KMS-11 (cell line): ENCODE measurements at regions not wholly inside any gene's neighbourhood (a gene's known extent, or its start where the extent isn't known, plus 50 kb on each side); places are given as distances from the start of the nearest gene placed in this dataset.

ENCODE experiments used
- H2AFZ ChIP-seq: fragments of 200-600 bp; sonication (generic); 2 replicates; pipeline ENCODE4 v1.6.1; 2016; ENCODE audit warnings: antibody characterized with exemption, mixed run types, low read depth
- H3K27ac ChIP-seq: fragments of 200-600 bp; sonication (generic); 2 replicates; pipeline ENCODE4 v1.6.1; 2016; ENCODE audit warnings: mild to moderate bottlenecking, mixed run types
- H3K27me3 ChIP-seq: fragments of 200-600 bp; sonication (generic); 2 replicates; pipeline ENCODE4 v1.6.1; 2017; ENCODE audit warnings: mild to moderate bottlenecking, low read depth, mixed run types, moderate library complexity; ENCODE audit not compliant: insufficient read depth
- H3K36me3 ChIP-seq: fragments of 200-600 bp; sonication (generic); 2 replicates; pipeline ENCODE4 v1.6.1; 2017; ENCODE audit warnings: mild to moderate bottlenecking, mixed run types; ENCODE audit not compliant: insufficient read depth
- H3K4me1 ChIP-seq: fragments of 200-600 bp; sonication (generic); 2 replicates; pipeline ENCODE4 v1.6.1; 2016; ENCODE audit warnings: mild to moderate bottlenecking, low read depth, mixed run types; ENCODE audit not compliant: poor library complexity, severe bottlenecking
- H3K4me2 ChIP-seq: fragments of 200-600 bp; sonication (generic); 2 replicates; pipeline ENCODE4 v1.7.0; 2016; ENCODE audit warnings: mild to moderate bottlenecking, mixed run types
- H3K4me3 ChIP-seq: fragments of 200-600 bp; sonication (generic); IDR thresholded peaks from 2 replicates; pipeline ENCODE4 v1.6.1; 2017; ENCODE audit warnings: low read depth, low read length, mixed read lengths; ENCODE audit not compliant: insufficient read depth
- H3K79me2 ChIP-seq: fragments of 200-600 bp; sonication (generic); 2 replicates; pipeline ENCODE4 v1.6.1; 2016; ENCODE audit warnings: low read depth, mixed run types; ENCODE audit not compliant: insufficient read depth
- H3K9ac ChIP-seq: fragments of 200-600 bp; sonication (generic); 2 replicates; pipeline ENCODE4 v1.6.1; 2016; ENCODE audit warnings: mild to moderate bottlenecking, mixed run types
- H4K20me1 ChIP-seq: fragments of 200-600 bp; sonication (generic); 2 replicates; pipeline ENCODE4 v1.6.1; 2016; ENCODE audit warnings: mild to moderate bottlenecking, mixed run types; ENCODE audit not compliant: insufficient read depth
- TF ChIP-seq, protein P1 (sequence below): fragments of 200-600 bp; sonication (generic); conservative IDR thresholded peaks from 2 replicates; pipeline ENCODE4 v1.6.1; 2017; ENCODE audit warnings: low read depth, mild to moderate bottlenecking, antibody characterized with exemption, low read length, moderate library complexity, mixed read lengths

DNA sequence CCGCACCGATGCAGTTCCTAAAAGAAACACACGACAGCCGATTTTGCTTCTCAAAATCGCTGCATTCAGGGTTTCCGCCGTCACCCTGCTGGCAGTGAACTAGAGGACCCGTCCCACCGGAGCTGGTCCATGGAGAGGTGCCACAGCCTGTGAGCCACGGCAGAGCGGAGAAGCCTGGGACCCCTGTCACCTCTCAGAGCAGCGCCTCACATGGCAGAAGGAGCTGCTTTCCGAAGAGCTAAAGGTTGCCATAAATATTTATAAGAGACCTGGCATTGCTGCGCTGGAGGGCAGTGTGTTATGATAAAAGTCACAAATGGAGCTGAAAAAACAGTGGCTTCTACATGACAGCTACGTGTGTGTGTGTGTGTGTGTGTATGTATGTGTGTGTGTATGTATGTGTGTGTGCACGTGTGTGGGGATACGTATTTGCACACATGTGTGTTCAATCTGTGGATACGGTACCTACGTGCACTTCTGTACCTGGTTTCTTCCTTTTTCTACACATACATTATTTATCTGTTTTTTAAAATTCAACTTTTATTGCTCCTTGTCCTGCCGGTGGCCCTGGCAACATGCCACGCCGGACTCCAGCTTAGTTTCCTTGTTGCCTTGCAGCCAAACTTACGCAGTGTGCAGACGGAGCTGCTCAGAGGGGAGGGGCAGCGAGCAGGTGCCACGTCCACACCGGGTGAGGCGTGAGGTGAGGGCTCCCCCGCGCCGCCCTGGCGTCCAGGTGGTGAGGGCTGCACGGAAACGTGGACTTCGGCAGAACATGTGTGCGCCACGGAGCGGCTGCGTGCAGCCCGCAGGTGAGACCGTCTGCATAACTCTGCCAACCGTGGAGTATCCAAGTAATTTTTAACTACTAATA, 115.2 kb upstream of the PITRM1 start:
- no peak overlapping the region for H2AFZ ChIP-seq
- no peaks in the 10 kb centered on the region for H3K36me3 ChIP-seq
- no peaks in the 10 kb centered on the region for H3K4me1 ChIP-seq
- H3K4me3 ChIP-seq, result no peak overlapping the region
- H3K4me2 ChIP-seq, result no peak overlapping the region
- H3K27ac ChIP-seq, result no peak overlapping the region
- no peaks in the 10 kb centered on the region for H3K27me3 ChIP-seq
- no peak overlapping the region for H3K9ac ChIP-seq
- H4K20me1 ChIP-seq, result no peaks in the 10 kb centered on the region
- no peaks in the 10 kb centered on the region for H3K79me2 ChIP-seq
- TF ChIP-seq, protein P1, sequence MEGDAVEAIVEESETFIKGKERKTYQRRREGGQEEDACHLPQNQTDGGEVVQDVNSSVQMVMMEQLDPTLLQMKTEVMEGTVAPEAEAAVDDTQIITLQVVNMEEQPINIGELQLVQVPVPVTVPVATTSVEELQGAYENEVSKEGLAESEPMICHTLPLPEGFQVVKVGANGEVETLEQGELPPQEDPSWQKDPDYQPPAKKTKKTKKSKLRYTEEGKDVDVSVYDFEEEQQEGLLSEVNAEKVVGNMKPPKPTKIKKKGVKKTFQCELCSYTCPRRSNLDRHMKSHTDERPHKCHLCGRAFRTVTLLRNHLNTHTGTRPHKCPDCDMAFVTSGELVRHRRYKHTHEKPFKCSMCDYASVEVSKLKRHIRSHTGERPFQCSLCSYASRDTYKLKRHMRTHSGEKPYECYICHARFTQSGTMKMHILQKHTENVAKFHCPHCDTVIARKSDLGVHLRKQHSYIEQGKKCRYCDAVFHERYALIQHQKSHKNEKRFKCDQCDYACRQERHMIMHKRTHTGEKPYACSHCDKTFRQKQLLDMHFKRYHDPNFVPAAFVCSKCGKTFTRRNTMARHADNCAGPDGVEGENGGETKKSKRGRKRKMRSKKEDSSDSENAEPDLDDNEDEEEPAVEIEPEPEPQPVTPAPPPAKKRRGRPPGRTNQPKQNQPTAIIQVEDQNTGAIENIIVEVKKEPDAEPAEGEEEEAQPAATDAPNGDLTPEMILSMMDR, result no peak

DNA sequence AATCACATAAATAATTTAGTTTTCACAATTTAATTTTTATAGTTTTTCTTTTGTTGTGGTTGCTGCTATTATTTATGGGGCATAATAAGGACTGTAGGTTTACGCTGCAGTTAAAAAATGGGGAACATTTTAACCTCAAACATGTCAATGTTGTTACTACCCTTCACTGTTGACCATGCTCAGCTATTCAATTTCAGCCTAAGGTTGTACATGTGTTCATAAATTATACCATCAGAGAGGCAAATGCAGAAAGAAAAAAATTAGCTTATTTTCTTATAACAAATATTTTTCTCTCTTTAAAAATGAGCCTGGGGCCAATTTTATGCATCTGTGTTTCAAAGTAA, 110.1 kb upstream of the PITRM1 start:
- Histone ChIP-seq H3K4me1 (no peaks in the 10 kb centered on the region), H4K20me1 (no peaks in the 10 kb centered on the region), H3K4me3 (no peak overlapping the region), H3K4me2 (no peak overlapping the region), H3K27me3 (no peaks in the 10 kb centered on the region), H3K27ac (no peak overlapping the region), H3K9ac (no peak overlapping the region), H3K36me3 (no peaks in the 10 kb centered on the region), H2AFZ (no peak overlapping the region), H3K79me2 (no peaks in the 10 kb centered on the region)
- TF ChIP-seq, protein P1, result no peak

DNA sequence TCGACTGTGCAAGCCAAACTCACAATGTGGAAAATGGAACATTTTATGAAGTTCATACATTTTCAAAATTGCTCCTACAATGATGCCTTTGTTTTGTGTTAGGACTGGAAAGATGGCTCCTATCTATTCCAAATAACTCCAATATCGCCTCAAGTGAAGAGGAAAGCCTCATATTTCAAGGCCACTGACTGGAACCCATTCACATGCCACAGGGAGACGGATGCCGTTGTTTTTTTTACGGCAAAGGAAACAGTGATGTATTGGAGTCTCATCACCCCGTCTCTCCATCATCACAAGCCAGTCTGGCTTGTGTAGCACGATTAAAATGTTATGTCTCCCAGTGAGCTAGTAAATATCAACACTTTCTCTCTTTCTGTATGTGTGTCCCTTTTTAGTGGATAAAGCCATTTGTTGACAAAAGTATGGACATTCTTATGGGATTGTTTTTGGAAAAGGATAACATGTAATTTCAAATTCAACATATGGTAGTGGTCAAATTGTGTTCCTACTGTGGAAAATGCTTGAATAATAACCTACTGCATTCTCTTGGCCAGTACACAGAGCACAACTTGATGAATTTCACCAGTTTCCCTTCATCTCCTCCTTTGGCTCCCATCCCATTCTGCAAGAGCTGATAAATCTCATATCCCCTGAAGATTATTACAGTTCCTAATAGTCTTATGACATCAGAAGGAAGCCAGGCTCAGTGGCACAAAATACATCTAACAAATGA, 109.5 kb upstream of the PITRM1 start:
- Histone ChIP-seq H4K20me1 (no peaks in the 10 kb centered on the region), H3K9ac (no peak overlapping the region), H3K4me3 (no peak overlapping the region), H3K4me2 (no peak overlapping the region), H3K27ac (no peak overlapping the region), H3K4me1 (no peaks in the 10 kb centered on the region), H3K36me3 (no peaks in the 10 kb centered on the region), H2AFZ (no peak overlapping the region), H3K27me3 (no peaks in the 10 kb centered on the region), H3K79me2 (no peaks in the 10 kb centered on the region)
- TF ChIP-seq, protein P1, result no peak

DNA sequence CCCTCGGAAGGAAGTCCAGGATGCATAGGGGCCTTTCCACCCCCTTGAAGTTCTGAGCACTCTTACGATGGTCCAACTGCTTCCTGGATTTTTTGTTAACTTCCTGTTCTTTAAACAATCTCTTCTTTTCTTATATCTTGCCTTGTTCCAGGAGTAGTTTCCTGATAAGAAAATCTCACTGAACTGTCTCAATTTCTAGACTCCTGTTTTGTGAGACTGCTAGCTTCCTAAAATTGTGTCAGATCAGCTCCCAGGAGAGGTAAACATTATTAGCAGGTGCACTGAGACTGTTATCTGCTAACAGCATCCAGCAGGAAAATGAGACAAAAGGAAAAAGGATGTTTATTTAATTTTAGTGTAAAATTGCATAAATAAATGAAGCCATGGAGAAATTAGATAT, 106.2 kb upstream of the PITRM1 start:
- H3K36me3 ChIP-seq, result no peaks in the 10 kb centered on the region
- no peak overlapping the region for H2AFZ ChIP-seq
- no peak overlapping the region for H3K27ac ChIP-seq
- no peak overlapping the region for H3K4me2 ChIP-seq
- H4K20me1 ChIP-seq, result no peaks in the 10 kb centered on the region
- H3K4me3 ChIP-seq, result no peak overlapping the region
- H3K4me1 ChIP-seq, result no peaks in the 10 kb centered on the region
- H3K9ac ChIP-seq, result no peak overlapping the region
- TF ChIP-seq, protein P1, result no peak
- no peaks in the 10 kb centered on the region for H3K79me2 ChIP-seq
- H3K27me3 ChIP-seq, result no peaks in the 10 kb centered on the region
